DND-41 (cell line): ENCODE measurements at regions not wholly inside any gene's neighbourhood (a gene's known extent, or its start where the extent isn't known, plus 50 kb on each side); places are given as distances from the start of the nearest gene placed in this dataset.

ENCODE experiments used
- ATAC-seq: fragments of 200-7000 bp; cut with Tn5 transposase; 3 replicates; pipeline ENCODE4 v1.9.1; 2021; ENCODE audit warnings: low read depth; ENCODE audit not compliant: insufficient read depth
- DNase-seq: peaks from one replicate; pipeline ENCODE4 v3.0.0-alpha.2; 2020
- H2AFZ ChIP-seq: 2 replicates; pipeline ENCODE4 v1.6.0; 2012; ENCODE audit warnings: low read depth, low read length
- H3K27ac ChIP-seq: 2 replicates; pipeline ENCODE4 v1.5.1; 2012; ENCODE audit warnings: low read length, inconsistent platforms
- H3K27me3 ChIP-seq: fragments of 200-600 bp; sonication (generic); 2 replicates; pipeline ENCODE4 v1.6.0; 2012; ENCODE audit warnings: low read length, mild to moderate bottlenecking, inconsistent platforms; ENCODE audit not compliant: insufficient read depth, poor library complexity
- H3K36me3 ChIP-seq: 2 replicates; pipeline ENCODE4 v1.5.1; 2012; ENCODE audit warnings: low read length, inconsistent platforms; ENCODE audit not compliant: insufficient read depth
- H3K4me1 ChIP-seq: 2 replicates; pipeline ENCODE4 v1.5.1; 2012; ENCODE audit warnings: mild to moderate bottlenecking, low read length; ENCODE audit not compliant: insufficient read depth
- H3K4me2 ChIP-seq: 2 replicates; pipeline ENCODE4 v1.6.0; 2012; ENCODE audit warnings: mild to moderate bottlenecking, moderate library complexity, low read length, inconsistent platforms; ENCODE audit not compliant: insufficient read depth
- H3K4me3 ChIP-seq, 2 experiments: fragments of 200-600 bp in 1 of 2; shearing (Covaris generic) in 1 of 2; 2 replicates each; pipeline ENCODE4 v1.5.1; 2012 to 2016; ENCODE audit warnings: inconsistent platforms in 2 of 2, low read length in 2 of 2, mild to moderate bottlenecking in 2 of 2, low read depth in 1 of 2, moderate library complexity in 1 of 2
- H3K79me2 ChIP-seq: 2 replicates; pipeline ENCODE4 v1.6.0; 2012; ENCODE audit warnings: low read length, inconsistent platforms; ENCODE audit not compliant: insufficient read depth
- H3K9ac ChIP-seq: 2 replicates; pipeline ENCODE4 v1.6.0; 2012; ENCODE audit warnings: low read depth, mild to moderate bottlenecking, inconsistent platforms, low read length, moderate library complexity
- H3K9me3 ChIP-seq: 2 replicates; pipeline ENCODE4 v1.5.1; 2012; ENCODE audit warnings: low read length, moderate library complexity, mild to moderate bottlenecking, inconsistent platforms; ENCODE audit not compliant: insufficient read depth, severe bottlenecking
- H4K20me1 ChIP-seq: 2 replicates; pipeline ENCODE4 v1.6.0; 2012; ENCODE audit warnings: low read length; ENCODE audit not compliant: insufficient read depth
- EZH2 ChIP-seq: IDR thresholded peaks from 3 replicates; pipeline ENCODE4 v1.6.1; 2012; ENCODE audit warnings: borderline replicate concordance, low read depth, mild to moderate bottlenecking, moderate library complexity, low read length, inconsistent platforms; ENCODE audit not compliant: severe bottlenecking
- TF ChIP-seq, protein P1 (sequence below): IDR thresholded peaks from 2 replicates; pipeline ENCODE4 v1.5.1; 2012; ENCODE audit warnings: borderline replicate concordance, low read length, moderate library complexity, mild to moderate bottlenecking; ENCODE audit not compliant: poor library complexity, severe bottlenecking; ENCODE audit errors: extremely low read depth

DNA sequence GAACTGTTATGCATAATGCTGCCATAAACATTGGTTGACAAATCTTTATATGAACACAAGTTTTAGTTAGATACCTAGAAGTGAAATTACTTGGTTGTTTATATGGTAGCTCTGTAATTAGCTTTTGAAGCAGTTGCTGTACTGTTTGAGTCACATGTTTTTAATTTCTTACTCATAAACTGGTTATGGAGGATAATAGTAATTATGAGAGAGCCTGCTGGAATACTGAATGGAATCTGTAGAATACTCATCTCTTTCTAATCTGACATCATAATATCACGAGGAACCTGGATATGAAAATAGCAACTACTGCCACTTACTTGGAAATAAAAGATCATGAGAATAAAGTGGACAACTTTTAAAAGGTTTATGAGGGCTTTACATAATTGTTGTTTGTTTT is 509.2 kb downstream of the CETN3 start:
- no peak overlapping the region for H2AFZ ChIP-seq
- H3K4me2 ChIP-seq = no peak overlapping the region
- no peak overlapping the region for H3K9ac ChIP-seq
- no peak for ATAC-seq
- H3K79me2 ChIP-seq = no peaks in the 10 kb centered on the region
- TF ChIP-seq, protein P1, sequence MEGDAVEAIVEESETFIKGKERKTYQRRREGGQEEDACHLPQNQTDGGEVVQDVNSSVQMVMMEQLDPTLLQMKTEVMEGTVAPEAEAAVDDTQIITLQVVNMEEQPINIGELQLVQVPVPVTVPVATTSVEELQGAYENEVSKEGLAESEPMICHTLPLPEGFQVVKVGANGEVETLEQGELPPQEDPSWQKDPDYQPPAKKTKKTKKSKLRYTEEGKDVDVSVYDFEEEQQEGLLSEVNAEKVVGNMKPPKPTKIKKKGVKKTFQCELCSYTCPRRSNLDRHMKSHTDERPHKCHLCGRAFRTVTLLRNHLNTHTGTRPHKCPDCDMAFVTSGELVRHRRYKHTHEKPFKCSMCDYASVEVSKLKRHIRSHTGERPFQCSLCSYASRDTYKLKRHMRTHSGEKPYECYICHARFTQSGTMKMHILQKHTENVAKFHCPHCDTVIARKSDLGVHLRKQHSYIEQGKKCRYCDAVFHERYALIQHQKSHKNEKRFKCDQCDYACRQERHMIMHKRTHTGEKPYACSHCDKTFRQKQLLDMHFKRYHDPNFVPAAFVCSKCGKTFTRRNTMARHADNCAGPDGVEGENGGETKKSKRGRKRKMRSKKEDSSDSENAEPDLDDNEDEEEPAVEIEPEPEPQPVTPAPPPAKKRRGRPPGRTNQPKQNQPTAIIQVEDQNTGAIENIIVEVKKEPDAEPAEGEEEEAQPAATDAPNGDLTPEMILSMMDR = no peak
- no peak for TF ChIP-seq EZH2
- H3K4me1 ChIP-seq = no peaks in the 10 kb centered on the region
- no peak overlapping the region for H3K4me3 ChIP-seq
- DNase-seq = no peak
- no peaks in the 10 kb centered on the region for H3K36me3 ChIP-seq
- H3K27me3 ChIP-seq = no peaks in the 10 kb centered on the region
- H4K20me1 ChIP-seq = no peaks in the 10 kb centered on the region
- H3K27ac ChIP-seq = no peak overlapping the region
- H3K9me3 ChIP-seq = no peaks in the 10 kb centered on the region

DNA sequence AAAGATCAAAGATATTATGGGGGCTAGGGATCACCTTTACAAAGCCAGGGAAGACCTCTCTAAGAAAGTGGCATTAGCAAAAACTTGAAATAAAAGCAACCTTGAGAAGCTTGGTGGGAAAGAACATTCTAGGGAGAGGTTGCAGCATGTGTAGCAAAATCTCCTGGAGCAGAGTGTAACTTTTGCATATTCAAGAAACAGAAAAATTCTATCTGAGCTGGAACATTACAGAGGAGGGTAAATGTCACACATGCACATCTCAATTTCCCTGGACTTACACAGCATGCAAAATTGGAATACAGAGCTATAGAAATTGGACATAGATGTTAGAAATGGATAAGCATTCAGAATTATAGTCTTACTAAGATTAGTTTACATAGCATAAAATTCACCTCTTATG is 510.0 kb downstream of the CETN3 start:
- H4K20me1 ChIP-seq = no peaks in the 10 kb centered on the region
- H3K9me3 ChIP-seq = no peaks in the 10 kb centered on the region
- no peak overlapping the region for H2AFZ ChIP-seq
- no peak overlapping the region for H3K27ac ChIP-seq
- TF ChIP-seq, protein P1 = no peak
- no peak overlapping the region for H3K4me3 ChIP-seq
- no peaks in the 10 kb centered on the region for H3K36me3 ChIP-seq
- H3K4me2 ChIP-seq = no peak overlapping the region
- no peaks in the 10 kb centered on the region for H3K27me3 ChIP-seq
- ATAC-seq = no peak
- no peak for DNase-seq
- no peaks in the 10 kb centered on the region for H3K79me2 ChIP-seq
- H3K4me1 ChIP-seq = no peaks in the 10 kb centered on the region
- no peak overlapping the region for H3K9ac ChIP-seq

DNA sequence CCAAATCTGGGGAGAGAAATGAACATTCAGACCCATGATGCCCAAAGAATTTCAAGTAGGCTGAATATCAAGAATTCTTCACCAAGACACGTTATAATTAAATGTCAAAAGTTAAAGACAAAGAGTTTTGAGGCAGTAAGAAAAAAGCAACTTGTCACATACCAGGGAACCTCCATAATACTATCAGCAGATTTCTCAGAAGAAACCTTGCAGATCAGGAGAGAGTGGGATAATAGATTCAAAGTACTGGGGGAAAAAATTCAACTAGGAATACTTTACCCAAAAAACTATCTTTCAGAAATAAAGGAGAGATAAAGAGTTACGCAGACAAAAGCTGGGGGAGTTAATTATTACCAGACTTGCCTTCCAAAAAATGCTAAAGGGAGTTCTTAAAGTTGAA is 516.0 kb downstream of the CETN3 start:
- ATAC-seq = no peak
- TF ChIP-seq, protein P1 = no peak
- no peak for TF ChIP-seq EZH2

DNA sequence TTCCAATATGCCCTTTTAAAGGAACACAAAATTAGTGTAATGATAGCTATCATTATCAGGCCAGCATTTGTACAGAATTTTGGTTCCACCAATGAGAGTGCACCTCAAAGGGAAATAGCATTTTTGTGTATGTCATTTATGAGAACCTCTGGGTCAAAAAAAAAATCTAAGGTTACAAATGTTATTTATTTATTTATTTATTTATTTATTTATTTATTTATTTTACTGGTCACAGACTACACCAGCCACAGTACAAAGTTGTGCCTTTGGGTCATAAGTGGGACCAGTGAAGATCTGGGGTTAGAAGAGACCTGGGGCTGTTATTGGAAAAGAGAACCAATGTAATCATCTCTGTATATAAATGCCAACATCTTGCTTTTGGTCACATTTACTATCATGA is 523.9 kb downstream of the CETN3 start:
- H3K9me3 ChIP-seq = no peaks in the 10 kb centered on the region
- no peaks in the 10 kb centered on the region for H3K36me3 ChIP-seq
- no peaks in the 10 kb centered on the region for H3K27me3 ChIP-seq
- no peaks in the 10 kb centered on the region for H4K20me1 ChIP-seq
- no peak overlapping the region for H3K4me3 ChIP-seq
- H3K9ac ChIP-seq = no peak overlapping the region
- H3K4me2 ChIP-seq = no peak overlapping the region
- no peak overlapping the region for H3K27ac ChIP-seq
- DNase-seq (no peak), ATAC-seq (no peak)
- no peaks in the 10 kb centered on the region for H3K4me1 ChIP-seq
- H3K79me2 ChIP-seq = no peaks in the 10 kb centered on the region
- H2AFZ ChIP-seq = no peak overlapping the region
- no peak for TF ChIP-seq EZH2
- TF ChIP-seq, protein P1 = no peak

More for the DNA sequence above, 516.0 kb downstream of the CETN3 start:
- Histone ChIP-seq H3K4me1 (no peaks in the 10 kb centered on the region), H3K9me3 (peaks cover 4% of the 10 kb centered on the region), H3K9ac (no peak overlapping the region), H3K36me3 (no peaks in the 10 kb centered on the region), H3K27ac (no peak overlapping the region), H3K4me2 (no peak overlapping the region), H3K79me2 (no peaks in the 10 kb centered on the region), H3K27me3 (no peaks in the 10 kb centered on the region), H3K4me3 (no peak overlapping the region), H4K20me1 (no peaks in the 10 kb centered on the region), H2AFZ (no peak overlapping the region)
- DNase-seq = no peak
